Upper lobe of left lung (tissue), 4 donors: ENCODE measurements at regions not wholly inside any gene's neighbourhood (a gene's known extent, or its start where the extent isn't known, plus 50 kb on each side); places are given as distances from the start of the nearest gene placed in this dataset.

Experiments
- POLR2A ChIP-seq, 4 donors: fragments of 450-650 bp; IDR thresholded peaks; one replicate each; pipeline ENCODE4 v1.5.1; 2016 to 2017; ENCODE audit warnings: antibody characterized with exemption in 4 of 4, mild to moderate bottlenecking in 2 of 4
- POLR2AphosphoS5 ChIP-seq, 2 donors: sonication (generic); formaldehyde crosslinking; IDR thresholded peaks; one replicate each; pipeline ENCODE4 v1.5.1; 2017; ENCODE audit warnings: antibody characterized with exemption in 2 of 2
- TF ChIP-seq, protein P1 (sequence below), 6 experiments: fragments of 450-650 bp in 4 of 6; fragments of 200-600 bp in 2 of 6; sonication (generic) in 2 of 6; IDR thresholded peaks; one replicate each; pipeline ENCODE4 v1.5.1; 2016 to 2019; ENCODE audit warnings: antibody characterized with exemption in 6 of 6

DNA sequence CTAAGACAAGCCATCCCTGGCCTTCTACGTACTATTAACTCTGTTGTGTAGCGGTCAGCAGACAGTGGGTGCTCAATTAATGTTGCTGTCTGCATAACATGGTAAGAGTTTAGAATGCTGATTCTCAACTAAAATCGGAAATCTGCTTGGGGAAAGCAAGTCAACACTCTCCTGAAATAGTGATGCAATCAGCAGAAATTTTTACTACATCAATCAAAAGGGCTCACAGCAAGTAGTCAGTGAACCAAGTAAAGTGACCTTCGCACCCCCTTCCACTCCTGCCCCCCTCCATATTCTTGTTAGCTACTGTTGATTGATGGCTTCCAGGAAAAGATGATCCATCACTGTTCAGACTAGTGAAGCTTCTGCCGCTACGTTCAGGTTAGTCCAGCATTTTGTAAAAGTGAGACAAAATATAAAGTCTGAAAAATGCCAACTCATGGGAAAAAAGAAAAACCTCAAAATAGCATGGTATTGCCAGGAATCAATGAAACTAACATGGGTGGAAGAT lies 247.9 kb downstream of the HNRNPD start:
- TF ChIP-seq, protein P1, sequence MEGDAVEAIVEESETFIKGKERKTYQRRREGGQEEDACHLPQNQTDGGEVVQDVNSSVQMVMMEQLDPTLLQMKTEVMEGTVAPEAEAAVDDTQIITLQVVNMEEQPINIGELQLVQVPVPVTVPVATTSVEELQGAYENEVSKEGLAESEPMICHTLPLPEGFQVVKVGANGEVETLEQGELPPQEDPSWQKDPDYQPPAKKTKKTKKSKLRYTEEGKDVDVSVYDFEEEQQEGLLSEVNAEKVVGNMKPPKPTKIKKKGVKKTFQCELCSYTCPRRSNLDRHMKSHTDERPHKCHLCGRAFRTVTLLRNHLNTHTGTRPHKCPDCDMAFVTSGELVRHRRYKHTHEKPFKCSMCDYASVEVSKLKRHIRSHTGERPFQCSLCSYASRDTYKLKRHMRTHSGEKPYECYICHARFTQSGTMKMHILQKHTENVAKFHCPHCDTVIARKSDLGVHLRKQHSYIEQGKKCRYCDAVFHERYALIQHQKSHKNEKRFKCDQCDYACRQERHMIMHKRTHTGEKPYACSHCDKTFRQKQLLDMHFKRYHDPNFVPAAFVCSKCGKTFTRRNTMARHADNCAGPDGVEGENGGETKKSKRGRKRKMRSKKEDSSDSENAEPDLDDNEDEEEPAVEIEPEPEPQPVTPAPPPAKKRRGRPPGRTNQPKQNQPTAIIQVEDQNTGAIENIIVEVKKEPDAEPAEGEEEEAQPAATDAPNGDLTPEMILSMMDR (IDR thresholded peaks at IDR 0.05) = no peak
- TF ChIP-seq POLR2A (IDR thresholded peaks at IDR 0.05) = no peak
- TF ChIP-seq POLR2AphosphoS5 (IDR thresholded peaks at IDR 0.05) = no peak
